A673 (cell line): ENCODE measurements at regions not wholly inside any gene's neighbourhood (a gene's known extent, or its start where the extent isn't known, plus 50 kb on each side); places are given as distances from the start of the nearest gene placed in this dataset.

ENCODE experiments used
- BruUV-seq: library from RNA; stranded (reverse); fragments of 400-500 nt; replicated peaks from 2 replicates; lab custom pipeline; 2021; lab: Mats Ljungman, UMichigan
- CTCF ChIA-PET: fragments of 300-600 bp; sonication (Branson Sonifier 250); formaldehyde crosslinking; loops from one replicate; lab custom pipeline; 2022; ENCODE audit warnings: antibody characterized with exemption; lab: Charles Lee
- POLR2A ChIA-PET: fragments of 300-600 bp; sonication (Branson Sonifier 250); formaldehyde crosslinking; loops from one replicate; lab custom pipeline; 2022; ENCODE audit warnings: antibody characterized with exemption; ENCODE audit not compliant: low non-redundant PET; lab: Charles Lee
- DNase-seq: peaks from one replicate; pipeline ENCODE4 v3.0.0-alpha.2; 2015; ENCODE audit warnings: low spot score
- H3K27ac ChIP-seq: fragments of 200-600 bp; sonication (generic); 2 replicates; pipeline ENCODE4 v1.5.1; 2016; ENCODE audit warnings: mixed run types, low read depth, mild to moderate bottlenecking, mixed read lengths, antibody characterized with exemption, low read length; ENCODE audit not compliant: poor library complexity, severe bottlenecking
- H3K27me3 ChIP-seq: fragments of 200-600 bp; sonication (generic); replicated peaks from 2 replicates; pipeline ENCODE4 v1.6.1; 2017; ENCODE audit warnings: mixed run types, low read depth, mild to moderate bottlenecking, mixed read lengths, antibody characterized with exemption, low read length; ENCODE audit not compliant: insufficient read depth, poor library complexity
- H3K36me3 ChIP-seq: fragments of 200-600 bp; sonication (generic); 2 replicates; pipeline ENCODE4 v1.6.1; 2016; ENCODE audit warnings: mixed run types, mild to moderate bottlenecking, mixed read lengths, antibody characterized with exemption, low read length; ENCODE audit not compliant: insufficient read depth, poor library complexity, severe bottlenecking
- H3K4me1 ChIP-seq: fragments of 200-600 bp; sonication (generic); 2 replicates; pipeline ENCODE4 v1.6.1; 2017; ENCODE audit warnings: mixed run types, mild to moderate bottlenecking, mixed read lengths, antibody characterized with exemption, low read length; ENCODE audit not compliant: insufficient read depth, poor library complexity, severe bottlenecking
- H3K4me3 ChIP-seq: fragments of 200-600 bp; sonication (generic); 2 replicates; pipeline ENCODE4 v1.5.1; 2016; ENCODE audit warnings: low read depth, mixed run types, mild to moderate bottlenecking, mixed read lengths, low read length; ENCODE audit not compliant: poor library complexity, severe bottlenecking
- H3K9me3 ChIP-seq: fragments of 200-600 bp; sonication (generic); 2 replicates; pipeline ENCODE4 v1.6.1; 2016; ENCODE audit warnings: mixed run types, low read depth, mild to moderate bottlenecking, mixed read lengths, antibody characterized with exemption, low read length; ENCODE audit not compliant: poor library complexity, severe bottlenecking
- EZH2 ChIP-seq: fragments of 200-600 bp; sonication (generic); IDR thresholded peaks from 2 replicates; pipeline ENCODE4 v1.6.1; 2017; ENCODE audit warnings: borderline replicate concordance, low read depth, mild to moderate bottlenecking, mixed read lengths, antibody characterized with exemption, low read length; ENCODE audit not compliant: poor library complexity, severe bottlenecking
- intact Hi-C: fragments of 100-400 bp; cut with micrococcal nuclease; formaldehyde crosslinking; loops from one replicate; pipeline ENCODE4 v1.10.0; 2022; ENCODE audit not compliant: unreplicated experiment
- TF ChIP-seq, protein P1 (sequence below): fragments of 300-800, 200-600 bp; sonication (generic); conservative IDR thresholded peaks from 2 replicates; pipeline ENCODE4 v1.5.1; 2017; ENCODE audit warnings: low read depth, mild to moderate bottlenecking, antibody characterized with exemption, low read length, moderate library complexity, mixed read lengths

DNA sequence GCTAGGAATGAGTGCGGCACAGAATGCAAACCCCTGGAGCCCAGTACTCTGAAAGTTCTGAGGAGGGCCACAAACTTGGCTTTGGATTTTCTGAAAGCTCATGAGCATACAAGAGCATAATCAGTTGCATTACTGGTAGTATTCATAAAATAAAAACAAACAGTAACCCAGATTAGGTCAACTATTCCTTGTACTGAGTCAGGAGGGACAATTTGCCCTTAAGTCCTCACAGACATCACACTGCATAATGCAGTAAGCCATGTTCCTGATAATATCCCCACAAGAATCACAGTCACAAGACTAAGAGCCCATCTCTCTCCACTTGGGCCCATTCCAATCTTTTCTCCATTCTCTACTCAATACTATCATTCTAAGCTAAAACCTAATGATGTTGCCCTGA lies 126.9 kb upstream of the NEIL3 start:
- no peaks in the 10 kb centered on the region for H3K4me1 ChIP-seq
- ChIA-PET POLR2A (no interaction called here), CTCF (no interaction called here)
- no peak overlapping the region for H3K4me3 ChIP-seq
- no peak overlapping the region for H3K27ac ChIP-seq
- no TSS peak for BruUV-seq
- intact Hi-C loops = no loop called here
- DNase-seq = no peak
- no peaks in the 10 kb centered on the region for H3K27me3 ChIP-seq
- H3K9me3 ChIP-seq = no peaks in the 10 kb centered on the region
- H3K36me3 ChIP-seq = no peaks in the 10 kb centered on the region
- TF ChIP-seq, protein P1, sequence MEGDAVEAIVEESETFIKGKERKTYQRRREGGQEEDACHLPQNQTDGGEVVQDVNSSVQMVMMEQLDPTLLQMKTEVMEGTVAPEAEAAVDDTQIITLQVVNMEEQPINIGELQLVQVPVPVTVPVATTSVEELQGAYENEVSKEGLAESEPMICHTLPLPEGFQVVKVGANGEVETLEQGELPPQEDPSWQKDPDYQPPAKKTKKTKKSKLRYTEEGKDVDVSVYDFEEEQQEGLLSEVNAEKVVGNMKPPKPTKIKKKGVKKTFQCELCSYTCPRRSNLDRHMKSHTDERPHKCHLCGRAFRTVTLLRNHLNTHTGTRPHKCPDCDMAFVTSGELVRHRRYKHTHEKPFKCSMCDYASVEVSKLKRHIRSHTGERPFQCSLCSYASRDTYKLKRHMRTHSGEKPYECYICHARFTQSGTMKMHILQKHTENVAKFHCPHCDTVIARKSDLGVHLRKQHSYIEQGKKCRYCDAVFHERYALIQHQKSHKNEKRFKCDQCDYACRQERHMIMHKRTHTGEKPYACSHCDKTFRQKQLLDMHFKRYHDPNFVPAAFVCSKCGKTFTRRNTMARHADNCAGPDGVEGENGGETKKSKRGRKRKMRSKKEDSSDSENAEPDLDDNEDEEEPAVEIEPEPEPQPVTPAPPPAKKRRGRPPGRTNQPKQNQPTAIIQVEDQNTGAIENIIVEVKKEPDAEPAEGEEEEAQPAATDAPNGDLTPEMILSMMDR = no peak
- TF ChIP-seq EZH2 = no peak

DNA sequence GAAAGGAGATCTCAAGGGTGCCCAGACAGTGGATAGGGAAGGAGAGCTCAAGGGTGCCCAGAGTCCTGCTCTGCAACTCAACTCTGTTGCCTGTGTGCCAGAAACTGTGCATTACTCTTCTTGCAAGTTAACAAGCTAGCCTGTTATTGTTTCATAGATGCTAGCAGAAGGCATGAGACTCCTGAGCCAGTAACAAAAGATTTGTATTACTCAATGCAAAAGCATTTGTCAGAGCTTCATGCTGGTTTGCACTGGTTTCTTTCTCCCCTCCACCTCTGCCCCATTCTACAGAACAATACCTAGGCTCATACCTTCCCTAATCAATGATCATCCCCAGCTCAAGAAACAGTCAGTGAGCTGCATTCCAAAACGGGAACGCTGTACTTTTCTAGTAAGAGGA lies 124.5 kb upstream of the NEIL3 start:
- no peak overlapping the region for H3K4me3 ChIP-seq
- no peaks in the 10 kb centered on the region for H3K9me3 ChIP-seq
- no peak for TF ChIP-seq EZH2
- TF ChIP-seq, protein P1 = no peak
- no peaks in the 10 kb centered on the region for H3K27me3 ChIP-seq
- no peak overlapping the region for H3K27ac ChIP-seq
- ChIA-PET CTCF (no interaction called here), POLR2A (no interaction called here)
- BruUV-seq = no TSS peak
- H3K36me3 ChIP-seq = no peaks in the 10 kb centered on the region
- H3K4me1 ChIP-seq = no peaks in the 10 kb centered on the region
- intact Hi-C loops = no loop called here
- DNase-seq = no peak

DNA sequence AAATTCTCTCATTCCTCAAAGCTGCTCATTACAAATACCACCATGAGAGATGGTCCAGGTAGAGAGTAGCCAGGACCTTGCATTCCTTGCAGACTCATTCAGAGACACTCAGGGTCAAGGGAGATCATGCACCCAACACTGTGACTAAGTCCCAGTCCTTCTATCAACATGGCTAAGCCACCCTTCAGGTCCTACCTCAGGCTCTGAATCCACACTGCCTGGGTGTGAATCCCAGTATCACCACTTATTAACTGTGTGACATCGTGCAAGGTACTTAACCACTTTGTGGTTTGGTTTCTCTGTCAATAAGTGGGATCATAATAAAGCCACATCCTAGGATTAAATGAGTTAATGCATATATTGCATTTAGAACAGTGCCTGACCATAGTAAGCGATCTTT lies 124.1 kb upstream of the NEIL3 start:
- H3K27me3 ChIP-seq = no peaks in the 10 kb centered on the region
- ChIA-PET CTCF (no interaction called here), POLR2A (no interaction called here)
- intact Hi-C loops = no loop called here
- no peak overlapping the region for H3K4me3 ChIP-seq
- no peaks in the 10 kb centered on the region for H3K4me1 ChIP-seq
- no peaks in the 10 kb centered on the region for H3K9me3 ChIP-seq
- TF ChIP-seq, protein P1 = no peak
- TF ChIP-seq EZH2 = no peak
- no peaks in the 10 kb centered on the region for H3K36me3 ChIP-seq
- DNase-seq = no peak
- no peak overlapping the region for H3K27ac ChIP-seq
- no TSS peak for BruUV-seq
